Esophagus squamous epithelium (tissue), 5 donors: ENCODE measurements at regions not wholly inside any gene's neighbourhood (a gene's known extent, or its start where the extent isn't known, plus 50 kb on each side); places are given as distances from the start of the nearest gene placed in this dataset.

Experiments used
- DNase-seq: peaks from one replicate; lab custom pipeline; 2025; lab: John Stamatoyannopoulos, UW
- H3K27ac ChIP-seq, 4 donors: fragments of 200-600 bp; sonication (generic); one replicate each; pipeline ENCODE4 v1.5.1; 2016 to 2019; ENCODE audit warnings: mild to moderate bottlenecking in 1 of 4
- H3K27me3 ChIP-seq, 4 donors: fragments of 200-600 bp; sonication (generic); 1 replicate in 3 of 4; 2 replicates in 1 of 4; pipeline versions ENCODE4 v1.5.1 to v1.6.0; 2017 to 2021; ENCODE audit warnings: antibody characterized with exemption in 1 of 4
- H3K36me3 ChIP-seq, 3 donors: fragments of 200-600 bp; sonication (generic); one replicate each; pipeline ENCODE4 v1.5.1; 2016 to 2019
- H3K4me1 ChIP-seq, 3 donors: fragments of 200-600 bp; sonication (generic); one replicate each; pipeline ENCODE4 v1.5.1; 2017 to 2019
- H3K4me3 ChIP-seq, 4 donors: fragments of 200-600 bp; sonication (generic); 1 replicate in 3 of 4; 2 replicates in 1 of 4; pipeline ENCODE4 v1.5.1; 2016 to 2019; ENCODE audit warnings: mild to moderate bottlenecking in 2 of 4, moderate library complexity in 1 of 4
- H3K9me3 ChIP-seq, 3 donors: fragments of 200-600 bp; sonication (generic); one replicate each; pipeline ENCODE4 v1.5.1; 2016 to 2019
- POLR2A ChIP-seq, 4 donors: fragments of 450-650 bp; IDR thresholded peaks; one replicate each; pipeline ENCODE4 v1.6.1; 2017; ENCODE audit warnings: antibody characterized with exemption in 4 of 4, mild to moderate bottlenecking in 4 of 4, moderate library complexity in 3 of 4
- WGBS, 2 donors: methylation state at CpG; one replicate each; pipeline ENCODE4 v1.1.5; 2018; 5-methylcytosine and 5-hydroxymethylcytosine counted together
- intact Hi-C: fragments of 100-400 bp; cut with DNase I; formaldehyde crosslinking; loops from one replicate; pipeline ENCODE4 v1.15.0; 2022
- TF ChIP-seq, protein P1 (sequence below), 6 experiments: fragments of 450-650 bp in 4 of 6; fragments of 200-600 bp in 2 of 6; sonication (generic) in 2 of 6; IDR thresholded peaks; one replicate each; pipeline ENCODE4 v1.5.1; 2016 to 2019; ENCODE audit warnings: antibody characterized with exemption in 6 of 6, mild to moderate bottlenecking in 4 of 6, moderate library complexity in 4 of 6
- donor health status: DM: yes; HTN: yes; CAD: no.

DNA sequence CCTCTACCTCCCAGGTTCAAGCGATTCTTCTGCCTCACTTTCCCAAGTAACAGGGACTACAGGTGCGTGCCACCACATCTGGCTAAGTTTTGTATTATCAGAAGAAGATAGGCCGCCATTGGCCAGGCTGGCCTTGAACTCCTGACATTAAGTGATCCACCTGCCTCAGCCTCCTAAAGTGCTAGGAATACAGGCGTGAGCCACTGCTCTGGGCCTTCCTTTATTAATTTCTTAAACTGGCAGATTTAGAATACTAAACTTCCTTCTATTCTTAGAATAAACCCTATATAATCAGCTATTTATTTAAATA, 86.6 kb downstream of the HFE start:
- Histone ChIP-seq H3K27me3 (peaks cover 0 to 3% (median 0%) of the 10 kb centered on the region in 4 donors), H3K27ac (peak overlapping the region in 3 of 4 donors; percentile 97 to 99 (median 98)), H3K4me1 (peaks cover 0 to 28% (median 14%) of the 10 kb centered on the region in 3 donors), H3K4me3 (no peak overlapping the region), H3K36me3 (no peaks in the 10 kb centered on the region), H3K9me3 (no peaks in the 10 kb centered on the region)
- intact Hi-C loops = no loop called here
- TF ChIP-seq POLR2A (IDR thresholded peaks at IDR 0.05) = no peak
- TF ChIP-seq, protein P1, sequence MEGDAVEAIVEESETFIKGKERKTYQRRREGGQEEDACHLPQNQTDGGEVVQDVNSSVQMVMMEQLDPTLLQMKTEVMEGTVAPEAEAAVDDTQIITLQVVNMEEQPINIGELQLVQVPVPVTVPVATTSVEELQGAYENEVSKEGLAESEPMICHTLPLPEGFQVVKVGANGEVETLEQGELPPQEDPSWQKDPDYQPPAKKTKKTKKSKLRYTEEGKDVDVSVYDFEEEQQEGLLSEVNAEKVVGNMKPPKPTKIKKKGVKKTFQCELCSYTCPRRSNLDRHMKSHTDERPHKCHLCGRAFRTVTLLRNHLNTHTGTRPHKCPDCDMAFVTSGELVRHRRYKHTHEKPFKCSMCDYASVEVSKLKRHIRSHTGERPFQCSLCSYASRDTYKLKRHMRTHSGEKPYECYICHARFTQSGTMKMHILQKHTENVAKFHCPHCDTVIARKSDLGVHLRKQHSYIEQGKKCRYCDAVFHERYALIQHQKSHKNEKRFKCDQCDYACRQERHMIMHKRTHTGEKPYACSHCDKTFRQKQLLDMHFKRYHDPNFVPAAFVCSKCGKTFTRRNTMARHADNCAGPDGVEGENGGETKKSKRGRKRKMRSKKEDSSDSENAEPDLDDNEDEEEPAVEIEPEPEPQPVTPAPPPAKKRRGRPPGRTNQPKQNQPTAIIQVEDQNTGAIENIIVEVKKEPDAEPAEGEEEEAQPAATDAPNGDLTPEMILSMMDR (IDR thresholded peaks at IDR 0.05) = no peak
- DNase-seq = no peak
- WGBS, 2 donors = 92% methylated on average over 3 to 4 of the region's 4 CpGs

GRCh38 chr6:26175033-26175427, 87.8 kb downstream of the HFE start:
- peaks cover 0 to 27% (median 14%) of the 10 kb centered on the region in 3 donors for H3K4me1 ChIP-seq
- no peak overlapping the region for H3K4me3 ChIP-seq
- intact Hi-C loops = no loop called here
- H3K27me3 ChIP-seq = peaks cover 0 to 3% (median 0%) of the 10 kb centered on the region in 4 donors
- peak overlapping the region in 1 of 4 donors; percentile 45 for H3K27ac ChIP-seq
- TF ChIP-seq, protein P1 (IDR thresholded peaks at IDR 0.05) = no peak
- no peak for TF ChIP-seq POLR2A (IDR thresholded peaks at IDR 0.05)
- WGBS, 2 donors = 3 to 4% methylated on average over 1 of the region's 1 CpG
- H3K36me3 ChIP-seq = no peaks in the 10 kb centered on the region
- no peaks in the 10 kb centered on the region for H3K9me3 ChIP-seq
- DNase-seq = no peak

GRCh38 chr6:26175428-26176181, 88.4 kb downstream of the HFE start:
- no peak overlapping the region for H3K4me3 ChIP-seq
- intact Hi-C loops = no loop called here
- peak overlapping the region in 1 of 4 donors; percentile 45 for H3K27ac ChIP-seq
- peaks cover 0 to 21% (median 14%) of the 10 kb centered on the region in 3 donors for H3K4me1 ChIP-seq
- H3K9me3 ChIP-seq = no peaks in the 10 kb centered on the region
- H3K27me3 ChIP-seq = peaks cover 0 to 3% (median 0%) of the 10 kb centered on the region in 4 donors
- TF ChIP-seq POLR2A (IDR thresholded peaks at IDR 0.05) = no peak
- TF ChIP-seq, protein P1 (IDR thresholded peaks at IDR 0.05) = peak; percentile 46 to 77 (median 58)
- no peak for DNase-seq
- no peaks in the 10 kb centered on the region for H3K36me3 ChIP-seq
- WGBS, 2 donors = 50 to 56% methylated on average over 5 of the region's 5 CpGs

DNA sequence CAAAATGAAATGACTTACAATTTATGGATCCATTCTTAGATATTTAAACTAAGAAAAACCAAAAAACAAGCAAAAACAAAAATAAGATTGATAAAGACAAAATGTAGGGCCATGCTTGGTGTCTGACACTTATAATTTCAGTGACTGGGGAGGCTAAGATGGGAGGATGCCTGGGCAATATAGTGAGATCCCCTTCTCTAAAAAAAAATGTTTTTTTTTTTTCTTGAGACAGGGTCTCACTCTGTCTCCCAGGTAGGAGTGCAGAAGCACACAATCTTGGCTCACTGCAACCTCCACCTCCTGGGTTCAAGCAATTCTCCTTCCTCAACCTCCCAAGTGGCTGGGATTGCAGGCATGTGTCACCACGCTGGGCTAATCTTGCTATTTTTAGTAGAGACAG, 92.4 kb downstream of the HFE start:
- Histone ChIP-seq H3K27me3 (no peaks in the 10 kb centered on the region), H3K27ac (no peak overlapping the region), H3K9me3 (no peaks in the 10 kb centered on the region), H3K4me3 (no peak overlapping the region), H3K4me1 (peaks cover 0 to 18% (median 6%) of the 10 kb centered on the region in 3 donors), H3K36me3 (no peaks in the 10 kb centered on the region)
- WGBS, 2 donors = 85 to 92% methylated on average over 1 of the region's 1 CpG
- intact Hi-C loops = no loop called here
- TF ChIP-seq, protein P1 (IDR thresholded peaks at IDR 0.05) = no peak
- no peak for DNase-seq

GRCh38 chr6:26180346-26180745, 93.1 kb downstream of the HFE start:
- Histone ChIP-seq H3K4me1 (peaks cover 0 to 21% (median 6%) of the 10 kb centered on the region in 3 donors), H3K27ac (no peak overlapping the region), H3K4me3 (no peak overlapping the region), H3K36me3 (no peaks in the 10 kb centered on the region), H3K9me3 (no peaks in the 10 kb centered on the region), H3K27me3 (no peaks in the 10 kb centered on the region)
- 90 to 92% methylated on average over 6 to 7 of the region's 7 CpGs for WGBS, 2 donors
- intact Hi-C loops = no loop called here
- DNase-seq = no peak
- TF ChIP-seq, protein P1 (IDR thresholded peaks at IDR 0.05) = no peak
- TF ChIP-seq POLR2A (IDR thresholded peaks at IDR 0.05) = no peak
